ENCODE measurements at regions not wholly inside any gene's neighbourhood (a gene's known extent, or its start where the extent isn't known, plus 50 kb on each side); places are given as distances from the start of the nearest gene placed in this dataset.

GRCh38 chr12:87793131-87793530, 236.1 kb downstream of the C12orf50 start:
- Histone ChIP-seq H3K27ac (no peak overlapping the region), H3K9me3 (no peaks in the 10 kb centered on the region), H3K27me3 (replicated peaks; ENCODE audit: insufficient read depth) (no peaks in the 10 kb centered on the region), H3K4me3 (no peak overlapping the region), H3K36me3 (no peaks in the 10 kb centered on the region), H3K4me1 (replicated peaks) (no peaks in the 10 kb centered on the region)
- WGBS: 42% methylated on average over 2 of the region's 2 CpGs
- no peak for TF ChIP-seq POLR2A (IDR thresholded peaks at IDR 0.05)
- no peak for TF ChIP-seq CTCF (IDR thresholded peaks at IDR 0.05)
- TF ChIP-seq POLR2AphosphoS5 (IDR thresholded peaks at IDR 0.05): no peak
- no peak for DNase-seq (ENCODE audit: low spot score)
- intact Hi-C loops (cut with DNase I): no loop called here

- 97% methylated on average over 21 of the region's 21 CpGs for WGBS
- TF ChIP-seq POLR2A (IDR thresholded peaks at IDR 0.05) (no peak), CTCF (IDR thresholded peaks at IDR 0.05) (no peak)
- Histone ChIP-seq H3K4me1 (replicated peaks) (no peaks in the 10 kb centered on the region), H3K4me3 (no peak overlapping the region), H3K27me3 (replicated peaks; ENCODE audit: insufficient read depth) (no peaks in the 10 kb centered on the region), H3K27ac (no peak overlapping the region), H3K36me3 (no peaks in the 10 kb centered on the region), H3K9me3 (no peaks in the 10 kb centered on the region)
- DNase-seq (ENCODE audit: low spot score): no peak
- intact Hi-C loops (cut with DNase I): no loop called here
These were observed 244.9 kb downstream of the C12orf50 start for GRCh38 chr12:87784350-87784749.

GRCh38 chr12:87783467-87783866, 245.7 kb downstream of the C12orf50 start:
- WGBS: 96% methylated on average over 8 of the region's 8 CpGs
- no peak overlapping the region for H3K4me3 ChIP-seq
- H3K36me3 ChIP-seq: no peaks in the 10 kb centered on the region
- intact Hi-C loops (cut with DNase I): no loop called here
- TF ChIP-seq POLR2AphosphoS5 (IDR thresholded peaks at IDR 0.05) (no peak), POLR2A (IDR thresholded peaks at IDR 0.05) (no peak), CTCF (IDR thresholded peaks at IDR 0.05) (no peak)
- no peak for DNase-seq (ENCODE audit: low spot score)
- no peaks in the 10 kb centered on the region for H3K27me3 ChIP-seq (replicated peaks; ENCODE audit: insufficient read depth)
- no peaks in the 10 kb centered on the region for H3K4me1 ChIP-seq (replicated peaks)
- no peak overlapping the region for H3K27ac ChIP-seq
- H3K9me3 ChIP-seq: no peaks in the 10 kb centered on the region

- intact Hi-C loops (cut with DNase I): no loop called here
- H3K4me1 ChIP-seq (replicated peaks): no peaks in the 10 kb centered on the region
- TF ChIP-seq POLR2A (IDR thresholded peaks at IDR 0.05): no peak
- TF ChIP-seq CTCF (IDR thresholded peaks at IDR 0.05): no peak
- TF ChIP-seq POLR2AphosphoS5 (IDR thresholded peaks at IDR 0.05): no peak
- DNase-seq (ENCODE audit: low spot score): no peak
- H3K36me3 ChIP-seq: no peaks in the 10 kb centered on the region
- 88% methylated on average over 3 of the region's 3 CpGs for WGBS
- no peak overlapping the region for H3K27ac ChIP-seq
- no peaks in the 10 kb centered on the region for H3K9me3 ChIP-seq
- H3K4me3 ChIP-seq: no peak overlapping the region
- H3K27me3 ChIP-seq (replicated peaks; ENCODE audit: insufficient read depth): no peaks in the 10 kb centered on the region
These were observed 246.4 kb downstream of the C12orf50 start for GRCh38 chr12:87782838-87783237.

- Histone ChIP-seq H3K4me3 (no peak overlapping the region), H3K4me1 (replicated peaks) (no peaks in the 10 kb centered on the region), H3K36me3 (no peaks in the 10 kb centered on the region), H3K27me3 (replicated peaks; ENCODE audit: insufficient read depth) (no peaks in the 10 kb centered on the region), H3K9me3 (no peaks in the 10 kb centered on the region), H3K27ac (no peak overlapping the region)
- intact Hi-C loops (cut with DNase I): no loop called here
- WGBS: 65% methylated on average over 2 of the region's 2 CpGs
- no peak for DNase-seq (ENCODE audit: low spot score)
- no peak for TF ChIP-seq POLR2AphosphoS5 (IDR thresholded peaks at IDR 0.05)
- TF ChIP-seq POLR2A (IDR thresholded peaks at IDR 0.05): no peak
- no peak for TF ChIP-seq CTCF (IDR thresholded peaks at IDR 0.05)
These were observed 249.2 kb downstream of the C12orf50 start for GRCh38 chr12:87779858-87780498.

All from prostate gland (tissue), 2 donors.